ENCODE measurements at regions not wholly inside any gene's neighbourhood (a gene's known extent, or its start where the extent isn't known, plus 50 kb on each side); places are given as distances from the start of the nearest gene placed in this dataset.

- H3K27ac ChIP-seq (ENCODE audit: insufficient read length, low read depth, low read length) = no peak overlapping the region
- H2BK20ac ChIP-seq (ENCODE audit: low read depth, low read length, poor library complexity, severe bottlenecking) = no peak overlapping the region
- H4K8ac ChIP-seq (replicated peaks; ENCODE audit: insufficient read length, low read depth, low read length) = no peak overlapping the region
- H3K18ac ChIP-seq (ENCODE audit: insufficient read length, low read depth, low read length) = no peak overlapping the region
- Mint-ChIP-seq H3K27me3 (ENCODE audit: low read depth) (no peaks in the 10 kb centered on the region), H3K9me3 (no peaks in the 10 kb centered on the region), H3K27ac (peak overlapping the region in 2 of 3 experiments; percentile 50 to 71; a peak in 4 of 7 replicates), H3K4me1 (peaks cover 21% of the 10 kb centered on the region in 2 experiments), H3K36me3 (ENCODE audit: insufficient read depth in 1 of 3, low read depth in 3 of 3) (no peaks in the 10 kb centered on the region; a peak in 1 of 7 replicates), H3K4me3 (no peak overlapping the region)
- no peak for DNase-seq
- H3K56ac ChIP-seq (ENCODE audit: insufficient read length, low read depth, low read length) = no peak overlapping the region
- no peaks in the 10 kb centered on the region for H3K9me3 ChIP-seq (ENCODE audit: control insufficient read depth, low read depth, low read length)
- no peak overlapping the region for H3T11ph ChIP-seq (ENCODE audit: low read length)
- no peak for TF ChIP-seq CTCF (conservative IDR thresholded peaks at IDR 0.05)
- H3K27me3 ChIP-seq (ENCODE audit: insufficient read depth, low read length) = no peaks in the 10 kb centered on the region
- no peak overlapping the region for H4K5ac ChIP-seq (ENCODE audit: insufficient read length, low read depth, low read length)
- H3K23me2 ChIP-seq (ENCODE audit: insufficient read length, low read depth, low read length, poor library complexity, severe bottlenecking) = no peaks in the 10 kb centered on the region
- H3K14ac ChIP-seq (ENCODE audit: insufficient read depth, low read length) = no peak overlapping the region
- no peak overlapping the region for H3K4me2 ChIP-seq (ENCODE audit: insufficient read depth, insufficient read length, low read length)
- no peak overlapping the region for H3K4ac ChIP-seq (ENCODE audit: low read depth, low read length)
- H2BK12ac ChIP-seq (ENCODE audit: insufficient read length, low read depth, low read length) = no peak overlapping the region
- H3K79me1 ChIP-seq (ENCODE audit: insufficient read depth, low read depth, low read length, poor library complexity, severe bottlenecking) = no peaks in the 10 kb centered on the region
- no peak overlapping the region for H2BK15ac ChIP-seq (ENCODE audit: low read depth, low read length)
- H2BK120ac ChIP-seq (ENCODE audit: low read depth, low read length, poor library complexity, severe bottlenecking) = no peak overlapping the region
- no peak overlapping the region for H2BK5ac ChIP-seq (ENCODE audit: insufficient read length, low read length)
- H4K20me1 ChIP-seq (ENCODE audit: control insufficient read depth, insufficient read depth, insufficient read length) = no peaks in the 10 kb centered on the region
- H3K23ac ChIP-seq (ENCODE audit: insufficient read length, low read depth, low read length) = no peak overlapping the region
- no peak overlapping the region for H2AFZ ChIP-seq (ENCODE audit: low read length)
- H3K4me1 ChIP-seq (ENCODE audit: insufficient read depth, low read length) = no peaks in the 10 kb centered on the region
- no peak overlapping the region for H2AK5ac ChIP-seq (ENCODE audit: insufficient read length, low read length)
- H3K79me2 ChIP-seq (ENCODE audit: insufficient read depth, low read length) = no peaks in the 10 kb centered on the region
- H4K91ac ChIP-seq (ENCODE audit: insufficient read length, low read depth, low read length) = no peak overlapping the region
- no peak overlapping the region for H3K9ac ChIP-seq (ENCODE audit: extremely low read depth, insufficient read length, low read length)
These were observed 365.5 kb downstream of the PCDH7 start for GRCh38 chr4:31085689-31086088.

All from H9 (cell line).